Activated CD8-positive, alpha-beta T cell treated with anti-CD3 and anti-CD28 coated beads for 36 hours (primary cell): ENCODE measurements at regions not wholly inside any gene's neighbourhood (a gene's known extent, or its start where the extent isn't known, plus 50 kb on each side); places are given as distances from the start of the nearest gene placed in this dataset.

Experiments
- ATAC-seq: fragments of 200-7000 bp; cut with Tn5 transposase; one replicate; pipeline ENCODE4 v1.10.0; 2021; ENCODE audit warnings: mild to moderate bottlenecking, moderate library complexity
- CTCF ChIA-PET: fragments of 350-600 bp; sonication (Branson Sonifier 250); formaldehyde crosslinking; loops from one replicate; lab custom pipeline; 2021; ENCODE audit warnings: antibody characterized with exemption; lab: Charles Lee
- POLR2A ChIA-PET: fragments of 350-600 bp; sonication (Branson Sonifier 250); formaldehyde crosslinking; loops from one replicate; lab custom pipeline; 2021; ENCODE audit warnings: antibody characterized with exemption; lab: Charles Lee
- DNase-seq: peaks from one replicate; pipeline ENCODE4 v3.0.0-alpha.2; 2020
- H3K27ac Mint-ChIP-seq: one replicate; pipeline ENCODE4 v1.8.0; 2021; ENCODE audit warnings: mild to moderate bottlenecking, mixed read lengths
- H3K27me3 Mint-ChIP-seq: one replicate; pipeline ENCODE4 v1.8.0; 2021; ENCODE audit warnings: mixed read lengths
- H3K36me3 Mint-ChIP-seq: one replicate; pipeline ENCODE4 v1.8.0; 2021; ENCODE audit warnings: low read depth, mixed read lengths
- H3K4me1 Mint-ChIP-seq: one replicate; pipeline ENCODE4 v1.8.0; 2021; ENCODE audit warnings: low read depth, mixed read lengths
- H3K4me3 Mint-ChIP-seq: one replicate; pipeline ENCODE4 v1.8.0; 2021; ENCODE audit warnings: mild to moderate bottlenecking, moderate library complexity, mixed read lengths
- H3K9me3 Mint-ChIP-seq: one replicate; pipeline ENCODE4 v1.8.0; 2021; ENCODE audit warnings: mixed read lengths
- intact Hi-C: fragments of 100-400 bp; cut with micrococcal nuclease; formaldehyde crosslinking; loops from one replicate; pipeline ENCODE4 v1.10.0; 2022
- TF ChIP-seq, protein P1 (sequence below): fragments of 200-600 bp; IDR thresholded peaks from one replicate; pipeline ENCODE4 v1.8.0; 2022; ENCODE audit warnings: antibody characterized with exemption, mild to moderate bottlenecking

DNA sequence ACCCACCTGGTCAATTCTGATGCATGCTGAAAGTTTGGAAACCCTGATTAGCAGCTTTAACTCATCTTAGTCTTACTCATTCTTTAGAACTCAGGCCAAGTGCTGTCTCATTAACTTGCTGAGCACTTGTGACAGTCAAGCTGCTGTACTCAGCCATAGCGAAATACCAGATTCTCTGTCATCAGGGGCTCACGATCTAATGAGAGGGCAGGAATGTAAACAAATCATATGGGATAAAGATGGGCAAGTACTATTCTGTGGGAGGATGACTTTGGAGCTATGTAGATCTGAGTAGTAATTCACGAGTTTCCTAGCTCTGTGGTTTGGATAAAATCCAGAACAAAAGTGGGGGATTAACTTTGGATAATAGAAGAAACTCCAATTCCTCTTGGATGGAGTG, 376.6 kb downstream of the HRH4 start:
- TF ChIP-seq, protein P1, sequence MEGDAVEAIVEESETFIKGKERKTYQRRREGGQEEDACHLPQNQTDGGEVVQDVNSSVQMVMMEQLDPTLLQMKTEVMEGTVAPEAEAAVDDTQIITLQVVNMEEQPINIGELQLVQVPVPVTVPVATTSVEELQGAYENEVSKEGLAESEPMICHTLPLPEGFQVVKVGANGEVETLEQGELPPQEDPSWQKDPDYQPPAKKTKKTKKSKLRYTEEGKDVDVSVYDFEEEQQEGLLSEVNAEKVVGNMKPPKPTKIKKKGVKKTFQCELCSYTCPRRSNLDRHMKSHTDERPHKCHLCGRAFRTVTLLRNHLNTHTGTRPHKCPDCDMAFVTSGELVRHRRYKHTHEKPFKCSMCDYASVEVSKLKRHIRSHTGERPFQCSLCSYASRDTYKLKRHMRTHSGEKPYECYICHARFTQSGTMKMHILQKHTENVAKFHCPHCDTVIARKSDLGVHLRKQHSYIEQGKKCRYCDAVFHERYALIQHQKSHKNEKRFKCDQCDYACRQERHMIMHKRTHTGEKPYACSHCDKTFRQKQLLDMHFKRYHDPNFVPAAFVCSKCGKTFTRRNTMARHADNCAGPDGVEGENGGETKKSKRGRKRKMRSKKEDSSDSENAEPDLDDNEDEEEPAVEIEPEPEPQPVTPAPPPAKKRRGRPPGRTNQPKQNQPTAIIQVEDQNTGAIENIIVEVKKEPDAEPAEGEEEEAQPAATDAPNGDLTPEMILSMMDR, result no peak
- ATAC-seq (no peak), DNase-seq (no peak)
- Mint-ChIP-seq H3K27me3 (peaks cover 2% of the 10 kb centered on the region), H3K4me1 (no peaks in the 10 kb centered on the region), H3K4me3 (no peak overlapping the region), H3K9me3 (peaks cover 1% of the 10 kb centered on the region), H3K36me3 (no peaks in the 10 kb centered on the region), H3K27ac (no peak overlapping the region)
- intact Hi-C loops, result no loop called here
- ChIA-PET CTCF (no interaction called here), POLR2A (no interaction called here)

DNA sequence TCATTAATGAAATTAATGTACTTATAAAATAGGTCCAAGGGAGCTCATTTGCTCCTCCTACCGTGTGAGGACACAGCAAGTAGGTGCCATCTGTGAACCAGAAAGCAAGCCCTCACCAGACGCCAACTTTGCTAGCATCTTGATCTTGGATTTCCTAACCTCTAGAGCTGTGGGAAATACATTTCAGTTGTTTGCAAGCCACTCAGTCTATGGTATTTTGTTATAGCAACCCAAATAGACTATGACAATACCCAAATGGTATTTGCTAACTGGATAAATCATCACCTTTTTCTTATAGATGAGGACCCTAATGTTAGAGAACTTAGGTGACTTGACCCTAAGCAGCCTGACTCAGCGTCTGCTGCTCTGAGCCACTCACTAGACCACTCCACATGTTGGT, 379.6 kb downstream of the HRH4 start:
- Mint-ChIP-seq H3K27ac (no peak overlapping the region), H3K4me1 (no peaks in the 10 kb centered on the region), H3K4me3 (no peak overlapping the region), H3K27me3 (peaks cover 2% of the 10 kb centered on the region), H3K36me3 (no peaks in the 10 kb centered on the region), H3K9me3 (peaks cover 1% of the 10 kb centered on the region)
- POLR2A ChIA-PET, result no interaction called here
- no peak for ATAC-seq
- DNase-seq, result no peak
- TF ChIP-seq, protein P1, result no peak
- CTCF ChIA-PET, result no interaction called here
- intact Hi-C loops, result no loop called here

DNA sequence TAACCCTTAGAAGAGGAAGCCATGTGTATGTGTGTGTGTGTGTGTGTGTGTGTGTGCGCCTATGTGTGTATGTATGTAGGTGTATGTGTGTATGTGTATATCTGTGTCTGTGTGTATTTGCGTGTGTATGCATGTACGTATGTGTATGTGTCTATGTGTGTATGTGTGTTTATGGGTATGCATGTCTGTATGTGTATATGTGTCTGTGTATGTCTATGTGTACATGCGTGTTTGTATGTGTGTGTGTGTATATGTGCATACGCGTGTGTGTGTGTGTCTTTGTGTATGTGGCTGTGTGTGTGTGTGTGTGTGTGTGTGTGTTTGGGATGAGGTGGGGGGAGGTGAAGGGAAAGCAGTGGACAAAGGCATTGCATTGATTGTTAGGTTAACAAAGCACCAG, 380.2 kb downstream of the HRH4 start:
- H3K27me3 Mint-ChIP-seq, result peaks cover 2% of the 10 kb centered on the region
- H3K4me3 Mint-ChIP-seq, result no peak overlapping the region
- H3K36me3 Mint-ChIP-seq, result no peaks in the 10 kb centered on the region
- DNase-seq (no peak), ATAC-seq (no peak)
- TF ChIP-seq, protein P1, result no peak
- CTCF ChIA-PET, result no interaction called here
- POLR2A ChIA-PET, result no interaction called here
- no peak overlapping the region for H3K27ac Mint-ChIP-seq
- intact Hi-C loops, result no loop called here
- no peaks in the 10 kb centered on the region for H3K4me1 Mint-ChIP-seq
- no peaks in the 10 kb centered on the region for H3K9me3 Mint-ChIP-seq

DNA sequence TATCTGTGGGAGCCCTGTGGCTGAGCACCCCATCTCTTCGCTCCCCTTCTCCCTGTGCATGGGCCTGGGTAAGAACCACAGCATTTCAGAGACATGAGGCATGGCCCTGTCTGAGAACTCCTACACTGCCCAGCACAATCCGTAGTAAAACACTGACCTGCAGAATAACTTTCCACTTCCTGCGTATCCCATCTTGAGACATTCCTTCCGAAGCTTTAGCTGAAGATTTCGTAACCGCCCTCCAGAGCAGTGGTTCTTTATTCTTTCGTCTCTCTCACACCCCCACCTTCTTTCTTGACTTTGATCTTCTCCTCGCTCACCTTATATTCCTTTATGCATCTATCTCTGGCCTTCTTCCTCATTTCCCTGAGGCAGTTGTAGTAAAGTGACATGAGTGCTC, 381.1 kb downstream of the HRH4 start:
- ChIA-PET CTCF (no interaction called here), POLR2A (no interaction called here)
- no peak overlapping the region for H3K27ac Mint-ChIP-seq

DNA sequence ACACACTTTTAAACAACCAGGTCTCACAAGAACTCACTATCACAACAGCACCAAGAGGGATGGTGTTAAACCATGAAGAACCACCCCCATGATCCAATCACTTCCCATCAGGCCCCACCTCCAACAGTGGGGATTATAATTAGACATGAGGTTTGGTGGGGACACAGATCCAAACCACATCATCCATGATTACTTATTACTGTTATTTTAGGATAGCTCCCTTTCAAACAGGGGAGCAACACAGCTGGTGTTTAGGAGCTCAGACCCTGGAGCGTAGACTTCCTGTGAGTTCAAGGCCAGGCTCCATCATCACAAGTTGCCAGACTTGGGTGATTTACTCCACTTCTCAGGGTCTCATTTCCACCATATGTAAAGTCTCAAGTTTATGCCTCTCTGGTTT, 382.7 kb downstream of the HRH4 start:
- ATAC-seq, result no peak
- H3K4me3 Mint-ChIP-seq, result no peak overlapping the region
- no peak for DNase-seq
- H3K27ac Mint-ChIP-seq, result no peak overlapping the region
- H3K4me1 Mint-ChIP-seq, result no peaks in the 10 kb centered on the region
- CTCF ChIA-PET, result no interaction called here
- intact Hi-C loops, result no loop called here
- POLR2A ChIA-PET, result no interaction called here
- peaks cover 3% of the 10 kb centered on the region for H3K27me3 Mint-ChIP-seq
- TF ChIP-seq, protein P1, result no peak
- H3K36me3 Mint-ChIP-seq, result no peaks in the 10 kb centered on the region
- H3K9me3 Mint-ChIP-seq, result no peaks in the 10 kb centered on the region

More for the DNA sequence above, 381.1 kb downstream of the HRH4 start:
- Mint-ChIP-seq H3K36me3 (no peaks in the 10 kb centered on the region), H3K27me3 (peaks cover 2% of the 10 kb centered on the region), H3K4me1 (no peaks in the 10 kb centered on the region), H3K9me3 (no peaks in the 10 kb centered on the region), H3K4me3 (no peak overlapping the region)
- TF ChIP-seq, protein P1, result no peak
- DNase-seq, result no peak
- ATAC-seq, result no peak
- intact Hi-C loops, result no loop called here
